H1 (cell line): ENCODE measurements at regions not wholly inside any gene's neighbourhood (a gene's known extent, or its start where the extent isn't known, plus 50 kb on each side); places are given as distances from the start of the nearest gene placed in this dataset.

Experiments used
- BRCA1 ChIP-seq: IDR thresholded peaks from 2 replicates; pipeline ENCODE4 v1.6.1; 2012; ENCODE audit warnings: low read depth, low read length, improper control_type of control experiment
- KDM4A ChIP-seq: IDR thresholded peaks from one replicate; pipeline ENCODE4 v1.7.1; 2012; ENCODE audit warnings: low read depth, mild to moderate bottlenecking, moderate library complexity, low read length, inconsistent platforms; ENCODE audit not compliant: severe bottlenecking
- POLR2A ChIP-seq, 2 experiments: IDR thresholded peaks; 1 replicate in 1 of 2; 2 replicates in 1 of 2; pipeline ENCODE4 v1.6.1; 2011; ENCODE audit warnings: low read depth in 2 of 2, low read length in 2 of 2, mild to moderate bottlenecking in 2 of 2; ENCODE audit errors: control extremely low read depth in 1 of 2
- TEAD4 ChIP-seq: IDR thresholded peaks from 2 replicates; pipeline ENCODE4 v1.6.1; 2012; ENCODE audit warnings: low read depth, low read length, inconsistent platforms, mixed read lengths

GRCh38 chr2:204437408-204437807 is 107.9 kb upstream of the PARD3B start (continued):
- TF ChIP-seq TEAD4 (no peak), BRCA1 (no peak), POLR2A (IDR thresholded peaks at IDR 0.05; ENCODE audit: control extremely low read depth in 1 of 2, low read depth in 2 of 2, low read length in 2 of 2) (no peak), KDM4A (no peak)
- TF ChIP-seq, all 59 proteins: peak for 0
